HL-60 (cell line): ENCODE measurements at regions not wholly inside any gene's neighbourhood (a gene's known extent, or its start where the extent isn't known, plus 50 kb on each side); places are given as distances from the start of the nearest gene placed in this dataset.

Experiments used
- DNase-seq, 2 experiments: peaks; one replicate each; pipeline ENCODE4 v3.0.0-alpha.2; 2010 to 2020; ENCODE audit warnings: low read depth in 1 of 2, low spot score in 1 of 2
- H3K27ac ChIP-seq: fragments of 250-450 bp; sonication (Bioruptor Pico); replicated peaks from 2 replicates; pipeline ENCODE4 v1.5.1; 2020; ENCODE audit warnings: mild to moderate bottlenecking, moderate library complexity
- H3K27me3 ChIP-seq: fragments of 250-450 bp; sonication (Bioruptor Pico); 2 replicates; pipeline ENCODE4 v1.5.1; 2021; ENCODE audit warnings: mild to moderate bottlenecking, moderate library complexity; ENCODE audit not compliant: insufficient read depth, poor library complexity, severe bottlenecking
- H3K4me3 ChIP-seq: replicated peaks from 2 replicates; pipeline ENCODE4 v1.5.1; 2011; ENCODE audit warnings: mild to moderate bottlenecking, control low read depth, low read length; ENCODE audit not compliant: insufficient read depth
- CTCF ChIP-seq: IDR thresholded peaks from one replicate; pipeline ENCODE4 v1.5.1; 2011; ENCODE audit warnings: low read length, control low read depth, inconsistent platforms; ENCODE audit not compliant: insufficient read depth
- GABPA ChIP-seq: IDR thresholded peaks from 2 replicates; pipeline ENCODE4 v1.6.1; 2012; ENCODE audit warnings: low read depth
- POLR2AphosphoS5 ChIP-seq: IDR thresholded peaks from 2 replicates; pipeline ENCODE4 v1.6.1; 2012; ENCODE audit warnings: low read depth
- REST ChIP-seq: IDR thresholded peaks from 2 replicates; pipeline ENCODE4 v1.6.1; 2012; ENCODE audit warnings: low read depth; ENCODE audit not compliant: insufficient replicate concordance
- SPI1 ChIP-seq: IDR thresholded peaks from 2 replicates; pipeline ENCODE4 v1.6.1; 2012; ENCODE audit warnings: low read depth, mild to moderate bottlenecking, borderline replicate concordance

GRCh38 chrX:10074241-10074941 lies 82.4 kb upstream of the CLCN4 start:
- H3K27ac ChIP-seq: no peak overlapping the region
- H3K27me3 ChIP-seq: no peaks in the 10 kb centered on the region
- TF ChIP-seq CTCF: no peak
- no peak for DNase-seq
- H3K4me3 ChIP-seq: no peak overlapping the region

- Histone ChIP-seq H3K27ac (no peak overlapping the region), H3K27me3 (no peaks in the 10 kb centered on the region), H3K4me3 (no peak overlapping the region)
- TF ChIP-seq CTCF (no peak), POLR2AphosphoS5 (no peak), REST (no peak), GABPA (no peak), SPI1 (no peak)
- no peak for DNase-seq
These were observed 80.0 kb upstream of the CLCN4 start for GRCh38 chrX:10076765-10077164.

- Histone ChIP-seq H3K27ac (no peak overlapping the region), H3K4me3 (no peak overlapping the region), H3K27me3 (no peaks in the 10 kb centered on the region)
- DNase-seq: no peak
- TF ChIP-seq REST (no peak), POLR2AphosphoS5 (no peak), GABPA (no peak), CTCF (no peak)
These were observed 79.2 kb upstream of the CLCN4 start for GRCh38 chrX:10077425-10078188.

- Histone ChIP-seq H3K27ac (no peak overlapping the region), H3K4me3 (no peak overlapping the region), H3K27me3 (no peaks in the 10 kb centered on the region)
- no peak for TF ChIP-seq SPI1
- no peak for TF ChIP-seq POLR2AphosphoS5
- no peak for TF ChIP-seq GABPA
- TF ChIP-seq REST: no peak
- no peak for TF ChIP-seq CTCF
- no peak for DNase-seq
These were observed 78.5 kb upstream of the CLCN4 start for GRCh38 chrX:10078266-10078665.
